Activated CD4-positive, alpha-beta T cell treated with anti-CD3 and anti-CD28 coated beads, Interleukin-2, amount 10 ng/mL, durations not matched to agents 7 days and 5 days (primary cell): ENCODE measurements at regions not wholly inside any gene's neighbourhood (a gene's known extent, or its start where the extent isn't known, plus 50 kb on each side); places are given as distances from the start of the nearest gene placed in this dataset.
"Not testable (repeated sequence)": the region's sequence is repeated elsewhere in the genome, so short reads cannot be mapped to it uniquely, and the experiment has no call there.

Source experiments
- CTCF ChIA-PET: fragments of 350-600 bp; sonication (Branson Sonifier 250); formaldehyde crosslinking; loops from one replicate; lab custom pipeline; 2021; ENCODE audit warnings: antibody characterized with exemption; lab: Charles Lee
- POLR2A ChIA-PET: fragments of 350-600 bp; sonication (Branson Sonifier 250); formaldehyde crosslinking; loops from one replicate; lab custom pipeline; 2021; ENCODE audit warnings: antibody characterized with exemption; lab: Charles Lee
- DNase-seq: peaks from one replicate; pipeline ENCODE4 v3.0.0-alpha.2; 2020
- H3K27ac Mint-ChIP-seq: one replicate; pipeline ENCODE4 v1.8.0; 2021; ENCODE audit warnings: mild to moderate bottlenecking, moderate library complexity, mixed read lengths
- H3K27me3 Mint-ChIP-seq: one replicate; pipeline ENCODE4 v1.8.0; 2021; ENCODE audit warnings: mixed read lengths
- H3K36me3 Mint-ChIP-seq: one replicate; pipeline ENCODE4 v1.8.0; 2021; ENCODE audit warnings: low read depth, mixed read lengths
- H3K4me1 Mint-ChIP-seq: one replicate; pipeline ENCODE4 v1.8.0; 2021; ENCODE audit warnings: mixed read lengths
- H3K4me3 Mint-ChIP-seq: one replicate; pipeline ENCODE4 v1.8.0; 2021; ENCODE audit warnings: mild to moderate bottlenecking, moderate library complexity, mixed read lengths
- H3K9me3 Mint-ChIP-seq: one replicate; pipeline ENCODE4 v1.8.0; 2021; ENCODE audit warnings: mixed read lengths

DNA sequence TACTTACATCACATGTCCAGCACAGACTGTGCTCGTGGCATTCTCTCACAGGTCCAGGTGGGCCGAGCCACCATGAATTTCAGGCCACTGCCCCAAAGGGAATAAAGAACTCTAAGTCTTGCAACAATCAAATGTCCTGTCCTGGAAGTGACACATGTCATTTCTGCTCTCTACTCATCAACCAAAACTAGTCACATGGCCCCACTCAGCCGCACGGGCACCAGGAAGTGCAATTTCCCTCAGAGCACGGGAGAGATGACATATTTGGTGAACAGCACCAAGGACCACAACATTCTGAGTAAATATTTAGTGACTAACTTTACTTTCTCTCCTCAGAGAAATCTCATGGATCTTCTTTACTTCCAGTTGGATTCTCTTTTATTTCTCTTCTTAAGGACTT, 131.1 kb upstream of the TUT7 start:
- Mint-ChIP-seq H3K4me1 (peaks cover 9% of the 10 kb centered on the region), H3K27ac (no peak overlapping the region), H3K4me3 (no peak overlapping the region), H3K36me3 (no peaks in the 10 kb centered on the region), H3K27me3 (peaks cover 2% of the 10 kb centered on the region), H3K9me3 (no peaks in the 10 kb centered on the region)
- POLR2A ChIA-PET, result no interaction called here
- CTCF ChIA-PET, result no interaction called here
- DNase-seq, result peak; percentile 24

- Mint-ChIP-seq H3K4me3 (no peak overlapping the region), H3K36me3 (no peaks in the 10 kb centered on the region), H3K27ac (no peak overlapping the region), H3K27me3 (peaks cover 7% of the 10 kb centered on the region), H3K9me3 (no peaks in the 10 kb centered on the region), H3K4me1 (peaks cover 9% of the 10 kb centered on the region)
- no peak for DNase-seq
- POLR2A ChIA-PET, result no interaction called here
- CTCF ChIA-PET, result no interaction called here
Observed at GRCh38 chr9:86483496-86483895, 129.3 kb upstream of the TUT7 start.

GRCh38 chr9:86481466-86481865, 127.3 kb upstream of the TUT7 start:
- CTCF ChIA-PET, result no interaction called here
- Mint-ChIP-seq H3K9me3 (no peaks in the 10 kb centered on the region), H3K4me3 (no peak overlapping the region)

DNA sequence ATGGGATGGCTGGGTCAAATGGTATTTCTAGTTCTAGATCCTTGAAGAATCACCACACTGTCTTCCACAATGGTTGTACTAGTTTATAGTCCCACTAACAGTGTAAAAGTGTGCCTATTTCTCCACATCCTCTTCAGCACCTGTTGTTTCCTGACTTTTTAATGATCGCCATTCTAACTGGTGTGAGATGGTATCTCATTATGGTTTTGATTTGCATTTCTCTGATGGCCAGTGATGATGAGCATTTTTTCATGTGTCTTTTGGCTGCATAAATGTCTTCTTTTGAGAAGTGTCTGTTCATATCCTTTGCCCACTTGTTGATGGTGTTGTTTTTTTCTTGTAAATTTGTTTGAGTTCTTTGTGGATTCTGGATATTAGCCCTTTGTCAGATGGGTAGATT, 121.0 kb upstream of the TUT7 start:
- H3K27me3 Mint-ChIP-seq, result peaks cover 25% of the 10 kb centered on the region

More at GRCh38 chr9:86481466-86481865, 127.3 kb upstream of the TUT7 start:
- POLR2A ChIA-PET, result no interaction called here
- Mint-ChIP-seq H3K4me1 (peaks cover 9% of the 10 kb centered on the region), H3K27ac (no peak overlapping the region), H3K27me3 (peaks cover 9% of the 10 kb centered on the region), H3K36me3 (no peaks in the 10 kb centered on the region)
- DNase-seq, result no peak

GRCh38 chr9:86471171-86471815, 117.1 kb upstream of the TUT7 start:
- CTCF ChIA-PET, result no interaction called here
- H3K4me3 Mint-ChIP-seq, result no peak overlapping the region

More for the DNA sequence above, 121.0 kb upstream of the TUT7 start:
- DNase-seq, CTCF ChIA-PET, POLR2A ChIA-PET, H3K9me3 Mint-ChIP-seq, H3K27ac Mint-ChIP-seq, H3K4me3 Mint-ChIP-seq, H3K4me1 Mint-ChIP-seq, H3K36me3 Mint-ChIP-seq: not testable (repeated sequence)

DNA sequence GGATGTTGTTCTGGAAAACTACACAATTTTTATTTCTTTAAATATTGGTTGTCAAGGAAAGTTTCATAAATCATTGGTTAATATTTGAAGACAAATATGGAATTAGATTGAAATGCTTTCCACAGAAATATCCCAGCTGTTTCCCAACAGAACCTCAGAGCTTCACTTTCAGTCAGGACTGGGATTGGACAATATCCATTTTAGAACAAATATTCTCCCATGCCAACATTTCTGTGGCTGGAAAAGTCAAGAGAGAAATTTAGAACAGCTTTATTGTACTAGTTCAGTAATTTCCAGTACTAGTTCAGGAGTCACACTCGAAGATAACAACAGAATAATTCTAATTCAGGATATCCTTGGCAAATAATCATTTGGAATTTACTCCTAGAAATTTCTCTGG, 116.1 kb upstream of the TUT7 start:
- Mint-ChIP-seq H3K9me3 (peaks cover 4% of the 10 kb centered on the region), H3K4me3 (no peak overlapping the region), H3K27ac (no peak overlapping the region), H3K27me3 (peaks cover 20% of the 10 kb centered on the region), H3K4me1 (no peaks in the 10 kb centered on the region), H3K36me3 (no peaks in the 10 kb centered on the region)
- CTCF ChIA-PET, result no interaction called here
- POLR2A ChIA-PET, result no interaction called here
- DNase-seq, result no peak

More at GRCh38 chr9:86471171-86471815, 117.1 kb upstream of the TUT7 start:
- Mint-ChIP-seq H3K36me3 (no peaks in the 10 kb centered on the region), H3K27me3 (peaks cover 21% of the 10 kb centered on the region), H3K9me3 (peaks cover 4% of the 10 kb centered on the region), H3K27ac (no peak overlapping the region), H3K4me1 (no peaks in the 10 kb centered on the region)
- POLR2A ChIA-PET, result no interaction called here
- DNase-seq, result no peak

GRCh38 chr9:86469476-86470250, 115.5 kb upstream of the TUT7 start:
- no peak for DNase-seq
- H3K4me3 Mint-ChIP-seq, result no peak overlapping the region
- H3K27me3 Mint-ChIP-seq, result peaks cover 20% of the 10 kb centered on the region
- no peak overlapping the region for H3K27ac Mint-ChIP-seq
- H3K36me3 Mint-ChIP-seq, result no peaks in the 10 kb centered on the region
- peaks cover 4% of the 10 kb centered on the region for H3K9me3 Mint-ChIP-seq
- CTCF ChIA-PET, result no interaction called here
- POLR2A ChIA-PET, result no interaction called here
- no peaks in the 10 kb centered on the region for H3K4me1 Mint-ChIP-seq

GRCh38 chr9:86464242-86464641, 110.0 kb upstream of the TUT7 start:
- CTCF ChIA-PET, result no interaction called here
- H3K4me3 Mint-ChIP-seq, result no peak overlapping the region
- H3K9me3 Mint-ChIP-seq, result no peaks in the 10 kb centered on the region
- no peak overlapping the region for H3K27ac Mint-ChIP-seq
- H3K27me3 Mint-ChIP-seq, result peaks cover 12% of the 10 kb centered on the region
- no peak for DNase-seq
- POLR2A ChIA-PET, result no interaction called here
- no peaks in the 10 kb centered on the region for H3K36me3 Mint-ChIP-seq
- no peaks in the 10 kb centered on the region for H3K4me1 Mint-ChIP-seq

GRCh38 chr9:86460216-86461002, 106.2 kb upstream of the TUT7 start:
- no peaks in the 10 kb centered on the region for H3K4me1 Mint-ChIP-seq
- CTCF ChIA-PET, result no interaction called here
- POLR2A ChIA-PET, result no interaction called here
- H3K9me3 Mint-ChIP-seq, result no peaks in the 10 kb centered on the region
- H3K27ac Mint-ChIP-seq, result no peak overlapping the region
- H3K36me3 Mint-ChIP-seq, result no peaks in the 10 kb centered on the region
- DNase-seq, result no peak
- H3K4me3 Mint-ChIP-seq, result no peak overlapping the region
- H3K27me3 Mint-ChIP-seq, result peaks cover 8% of the 10 kb centered on the region

GRCh38 chr9:86459599-86460155, 105.5 kb upstream of the TUT7 start:
- DNase-seq, result no peak
- Mint-ChIP-seq H3K4me1 (no peaks in the 10 kb centered on the region), H3K4me3 (no peak overlapping the region), H3K9me3 (no peaks in the 10 kb centered on the region), H3K36me3 (no peaks in the 10 kb centered on the region), H3K27ac (no peak overlapping the region), H3K27me3 (peaks cover 13% of the 10 kb centered on the region)
- ChIA-PET POLR2A (no interaction called here), CTCF (no interaction called here)

DNA sequence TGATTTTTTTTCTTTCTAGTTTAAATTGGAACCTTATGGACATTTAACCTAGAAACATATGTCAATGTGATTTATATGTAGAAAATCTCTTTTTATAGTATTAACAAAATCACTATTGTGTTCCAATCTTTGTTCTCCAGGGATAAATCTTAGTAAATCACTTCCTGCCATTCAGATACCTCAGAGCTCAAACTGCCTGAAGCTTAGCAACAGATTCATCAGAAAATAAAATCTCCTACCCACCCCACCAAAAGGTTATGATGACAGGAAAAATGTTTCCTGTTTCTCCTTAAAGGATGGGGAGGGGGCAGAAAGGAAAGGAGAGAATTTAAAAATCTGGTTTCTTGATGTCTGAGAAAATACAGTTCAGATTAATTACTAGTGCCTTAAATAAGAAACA, 105.0 kb upstream of the TUT7 start:
- H3K27me3 Mint-ChIP-seq, result peaks cover 13% of the 10 kb centered on the region
- POLR2A ChIA-PET, result no interaction called here
- no peaks in the 10 kb centered on the region for H3K36me3 Mint-ChIP-seq
- H3K9me3 Mint-ChIP-seq, result no peaks in the 10 kb centered on the region
- CTCF ChIA-PET, result no interaction called here
- DNase-seq, result no peak
- no peaks in the 10 kb centered on the region for H3K4me1 Mint-ChIP-seq
- H3K4me3 Mint-ChIP-seq, result no peak overlapping the region
- H3K27ac Mint-ChIP-seq, result no peak overlapping the region

- H3K4me3 Mint-ChIP-seq, result no peak overlapping the region
- peaks cover 13% of the 10 kb centered on the region for H3K27me3 Mint-ChIP-seq
- no peak overlapping the region for H3K27ac Mint-ChIP-seq
- ChIA-PET POLR2A (no interaction called here), CTCF (no interaction called here)
- H3K36me3 Mint-ChIP-seq, result no peaks in the 10 kb centered on the region
- no peaks in the 10 kb centered on the region for H3K4me1 Mint-ChIP-seq
- DNase-seq, result no peak
- no peaks in the 10 kb centered on the region for H3K9me3 Mint-ChIP-seq
Observed at GRCh38 chr9:86458191-86458855, 104.1 kb upstream of the TUT7 start.
